Gastrocnemius medialis (tissue), 4 donors: ENCODE measurements at regions not wholly inside any gene's neighbourhood (a gene's known extent, or its start where the extent isn't known, plus 50 kb on each side); places are given as distances from the start of the nearest gene placed in this dataset.

Experiments
- ATAC-seq, 2 donors: fragments of 150-250 bp; one replicate each; pipeline ENCODE4 v1.9.1; 2016
- DNase-seq, 2 donors: peaks; one replicate each; pipeline ENCODE4 v3.0.0-alpha.2; 2019
- H3K27ac ChIP-seq, 4 donors: fragments of 200-600 bp; sonication (generic); 1 replicate in 1 of 4; 2 replicates in 3 of 4; pipeline ENCODE4 v1.5.1; 2016 to 2018; ENCODE audit warnings: mild to moderate bottlenecking in 2 of 4, moderate library complexity in 1 of 4
- H3K27me3 ChIP-seq, 3 donors: fragments of 200-600 bp; sonication (generic) in 2 of 3; 1 replicate in 1 of 3; 2 replicates in 2 of 3; pipeline versions ENCODE4 v1.5.1 to v1.6.0; 2016 to 2019; ENCODE audit warnings: mild to moderate bottlenecking in 1 of 3, moderate library complexity in 1 of 3
- H3K36me3 ChIP-seq, 2 donors: fragments of 200-600 bp; sonication (generic) in 1 of 2; one replicate each; pipeline ENCODE4 v1.5.1; 2017 to 2018
- H3K4me1 ChIP-seq, 2 donors: fragments of 200-600 bp; sonication (generic) in 1 of 2; one replicate each; pipeline ENCODE4 v1.5.1; 2016 to 2017; ENCODE audit warnings: mild to moderate bottlenecking in 2 of 2
- H3K4me3 ChIP-seq, 4 donors: fragments of 200-600 bp; sonication (generic) in 3 of 4; 1 replicate in 1 of 4; 2 replicates in 3 of 4; pipeline ENCODE4 v1.5.1; 2016 to 2019; ENCODE audit warnings: mild to moderate bottlenecking in 2 of 4
- H3K9me3 ChIP-seq, 3 donors: fragments of 200-600 bp; sonication (generic) in 2 of 3; 1 replicate in 1 of 3; 2 replicates in 2 of 3; pipeline ENCODE4 v1.5.1; 2016 to 2019
- CTCF ChIP-seq, 5 experiments: fragments of 450-650 bp in 3 of 5; fragments of 200-600 bp in 2 of 5; sonication (generic) in 2 of 5; IDR thresholded peaks in 4 of 5; conservative IDR thresholded peaks in 1 of 5; 1 replicate in 4 of 5; 2 replicates in 1 of 5; pipeline ENCODE4 v1.5.1; 2016 to 2019; ENCODE audit warnings: antibody characterized with exemption in 5 of 5, mild to moderate bottlenecking in 3 of 5, moderate library complexity in 3 of 5
- POLR2A ChIP-seq, 2 donors: fragments of 450-650 bp; IDR thresholded peaks; one replicate each; pipeline ENCODE4 v1.6.1; 2017; ENCODE audit warnings: antibody characterized with exemption in 2 of 2, mild to moderate bottlenecking in 2 of 2, moderate library complexity in 2 of 2
- in situ Hi-C, 4 donors: fragments of 200-750 bp; cut with MboI; loops; one replicate each; pipeline versions ENCODE4 v1.15.0 to v1.8.0; 2017; ENCODE audit warnings: low sequenced_read_pairs in 4 of 4
- intact Hi-C: fragments of 100-400 bp; cut with DNase I; formaldehyde crosslinking; loops from one replicate; pipeline ENCODE4 v1.15.1; 2023; ENCODE audit warnings: low total_unique reads

DNA sequence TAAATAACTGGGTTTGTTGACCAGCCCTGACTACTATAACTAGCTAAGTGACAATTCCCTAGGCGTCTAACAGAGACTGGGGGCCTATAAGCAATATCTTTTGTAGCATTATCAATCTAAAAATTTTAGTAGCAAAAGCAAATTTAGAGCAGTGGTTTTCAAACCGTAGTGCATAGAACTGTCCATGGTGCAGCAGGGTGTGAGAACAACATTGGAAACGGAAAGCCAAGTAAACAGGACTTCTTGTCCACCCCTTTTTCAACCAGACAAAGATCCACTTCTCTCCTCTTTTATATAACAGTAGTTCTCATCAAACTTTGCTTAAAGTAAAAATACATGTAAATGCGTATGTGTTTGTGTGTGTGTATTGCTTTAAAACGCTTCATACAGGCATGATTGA lies 1099.1 kb upstream of the ATXN8OS start:
- in situ Hi-C loops (no loop called here), intact Hi-C loops (no loop called here)
- Histone ChIP-seq H3K27me3 (no peaks in the 10 kb centered on the region), H3K4me1 (no peaks in the 10 kb centered on the region), H3K27ac (no peak overlapping the region), H3K36me3 (no peaks in the 10 kb centered on the region), H3K4me3 (no peak overlapping the region), H3K9me3 (no peaks in the 10 kb centered on the region)
- TF ChIP-seq CTCF (IDR thresholded peaks at IDR 0.05 in 4 of 5, conservative IDR thresholded peaks at IDR 0.05 in 1 of 5), result no peak
- TF ChIP-seq POLR2A (IDR thresholded peaks at IDR 0.05), result no peak
- no peak for ATAC-seq
- DNase-seq, result no peak

DNA sequence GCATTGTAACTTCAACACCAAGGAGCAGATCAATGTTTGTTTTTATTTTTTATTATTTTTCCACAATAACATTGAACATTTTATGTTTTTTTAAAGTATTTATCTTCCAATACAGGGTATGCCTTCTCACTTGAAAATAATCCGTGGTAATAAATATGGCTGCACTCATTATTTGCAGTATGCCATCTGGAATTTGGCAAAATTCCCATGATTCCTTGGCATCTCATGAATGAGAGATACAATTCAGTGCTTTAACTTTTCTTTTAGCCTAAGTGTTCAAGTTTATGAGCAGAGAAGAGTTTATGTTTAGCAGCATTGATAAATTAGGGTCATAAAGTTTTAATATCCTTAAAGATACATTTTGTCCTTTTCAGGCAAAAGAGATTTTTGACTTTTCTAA lies 1109.6 kb upstream of the ATXN8OS start:
- no peaks in the 10 kb centered on the region for H3K27me3 ChIP-seq
- no peak for DNase-seq
- ATAC-seq, result no peak
- intact Hi-C loops, result no loop called here
- H3K4me1 ChIP-seq, result no peaks in the 10 kb centered on the region
- TF ChIP-seq POLR2A (IDR thresholded peaks at IDR 0.05), result no peak
- TF ChIP-seq CTCF (IDR thresholded peaks at IDR 0.05 in 4 of 5, conservative IDR thresholded peaks at IDR 0.05 in 1 of 5), result no peak
- H3K27ac ChIP-seq, result no peak overlapping the region
- H3K36me3 ChIP-seq, result no peaks in the 10 kb centered on the region
- no peaks in the 10 kb centered on the region for H3K9me3 ChIP-seq
- H3K4me3 ChIP-seq, result no peak overlapping the region
- in situ Hi-C loops, result no loop called here

- in situ Hi-C loops, result no loop called here
- Histone ChIP-seq H3K27me3 (no peaks in the 10 kb centered on the region), H3K4me3 (no peak overlapping the region), H3K4me1 (no peaks in the 10 kb centered on the region), H3K9me3 (no peaks in the 10 kb centered on the region), H3K36me3 (no peaks in the 10 kb centered on the region), H3K27ac (no peak overlapping the region)
- no peak for DNase-seq
- no peak for ATAC-seq
- no peak for TF ChIP-seq POLR2A (IDR thresholded peaks at IDR 0.05)
- TF ChIP-seq CTCF (IDR thresholded peaks at IDR 0.05 in 4 of 5, conservative IDR thresholded peaks at IDR 0.05 in 1 of 5), result no peak
- intact Hi-C loops, result no loop called here
Observed at GRCh38 chr13:68996668-68997025, 1111.0 kb upstream of the ATXN8OS start.

DNA sequence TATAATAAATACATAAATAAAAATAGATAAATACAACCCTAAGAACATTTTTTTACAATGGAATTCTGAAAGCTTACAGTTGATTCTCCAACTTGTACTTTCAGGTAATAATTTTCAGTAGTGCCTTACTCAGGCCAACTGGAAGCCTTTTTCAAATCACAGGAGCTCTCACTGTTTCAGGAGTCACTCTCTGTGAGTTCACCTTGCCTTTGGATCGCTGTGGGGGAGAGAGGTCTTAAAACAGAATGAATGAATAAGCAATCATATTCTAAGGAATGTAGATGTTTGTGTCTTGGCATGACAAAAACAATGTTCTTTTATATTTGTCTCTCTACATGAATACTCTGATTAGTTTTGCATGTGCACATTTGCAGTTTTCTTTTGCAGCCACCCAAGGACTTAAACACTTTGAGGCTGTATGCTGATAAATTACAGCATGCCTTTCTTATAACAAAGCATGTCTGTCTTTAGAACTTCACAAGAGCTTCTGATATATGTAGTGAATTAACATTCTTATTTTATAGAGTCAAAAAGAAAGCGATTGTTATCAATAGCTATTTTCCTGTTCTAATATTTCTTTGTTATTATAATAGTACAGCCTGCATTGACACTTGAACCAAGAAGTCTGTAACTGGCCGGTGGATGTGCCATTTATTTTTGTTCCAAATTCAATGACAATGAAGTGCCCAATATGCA lies 1111.5 kb upstream of the ATXN8OS start:
- no peaks in the 10 kb centered on the region for H3K36me3 ChIP-seq
- no peaks in the 10 kb centered on the region for H3K27me3 ChIP-seq
- no peak overlapping the region for H3K4me3 ChIP-seq
- no peaks in the 10 kb centered on the region for H3K4me1 ChIP-seq
- TF ChIP-seq POLR2A (IDR thresholded peaks at IDR 0.05), result no peak
- TF ChIP-seq CTCF (IDR thresholded peaks at IDR 0.05 in 4 of 5, conservative IDR thresholded peaks at IDR 0.05 in 1 of 5), result no peak
- ATAC-seq, result no peak
- no peak overlapping the region for H3K27ac ChIP-seq
- no peaks in the 10 kb centered on the region for H3K9me3 ChIP-seq
- no peak for DNase-seq
- intact Hi-C loops (no loop called here), in situ Hi-C loops (no loop called here)

- Histone ChIP-seq H3K27ac (no peak overlapping the region), H3K27me3 (no peaks in the 10 kb centered on the region), H3K4me1 (no peaks in the 10 kb centered on the region), H3K4me3 (no peak overlapping the region), H3K36me3 (no peaks in the 10 kb centered on the region), H3K9me3 (no peaks in the 10 kb centered on the region)
- DNase-seq (no peak), ATAC-seq (no peak)
- TF ChIP-seq CTCF (IDR thresholded peaks at IDR 0.05 in 4 of 5, conservative IDR thresholded peaks at IDR 0.05 in 1 of 5) (no peak), POLR2A (IDR thresholded peaks at IDR 0.05) (no peak)
- in situ Hi-C loops, result no loop called here
- intact Hi-C loops, result no loop called here
Observed at GRCh38 chr13:68993154-68993553, 1114.5 kb upstream of the ATXN8OS start.
